ENCODE measurements at regions not wholly inside any gene's neighbourhood (a gene's known extent, or its start where the extent isn't known, plus 50 kb on each side); places are given as distances from the start of the nearest gene placed in this dataset.

- DNase-seq (ENCODE audit: low read depth, low spot score): no peak
These were observed 209.2 kb downstream of the CTTN start for GRCh38 chr11:70607561-70607960.

- DNase-seq (ENCODE audit: low read depth, low spot score): no peak
These were observed 210.5 kb downstream of the CTTN start for GRCh38 chr11:70608568-70609470.

GRCh38 chr11:70610566-70611565 lies 212.5 kb downstream of the CTTN start:
- no peak for DNase-seq (ENCODE audit: low read depth, low spot score)

DNA sequence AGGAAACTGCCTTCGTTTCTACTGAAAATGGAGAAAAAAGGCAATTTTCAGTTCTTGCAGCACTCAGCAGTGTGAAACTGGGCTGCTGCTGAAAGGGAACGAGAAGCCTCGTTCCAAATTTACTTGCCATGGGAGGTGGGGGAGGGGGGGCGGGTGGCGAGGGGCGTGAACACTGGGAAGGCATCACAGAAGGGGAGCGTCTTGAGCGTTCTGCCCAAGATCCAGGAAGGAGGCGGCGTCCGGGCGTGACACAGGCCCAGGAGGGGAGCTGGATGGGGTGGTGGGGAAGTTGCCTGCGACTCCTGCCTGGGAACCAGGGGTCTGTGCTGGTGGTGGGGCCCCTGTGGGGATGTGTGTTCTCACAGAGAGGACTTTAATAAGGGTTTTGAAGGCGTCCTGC lies 213.5 kb downstream of the CTTN start:
- no peak for DNase-seq (ENCODE audit: low read depth, low spot score)

DNA sequence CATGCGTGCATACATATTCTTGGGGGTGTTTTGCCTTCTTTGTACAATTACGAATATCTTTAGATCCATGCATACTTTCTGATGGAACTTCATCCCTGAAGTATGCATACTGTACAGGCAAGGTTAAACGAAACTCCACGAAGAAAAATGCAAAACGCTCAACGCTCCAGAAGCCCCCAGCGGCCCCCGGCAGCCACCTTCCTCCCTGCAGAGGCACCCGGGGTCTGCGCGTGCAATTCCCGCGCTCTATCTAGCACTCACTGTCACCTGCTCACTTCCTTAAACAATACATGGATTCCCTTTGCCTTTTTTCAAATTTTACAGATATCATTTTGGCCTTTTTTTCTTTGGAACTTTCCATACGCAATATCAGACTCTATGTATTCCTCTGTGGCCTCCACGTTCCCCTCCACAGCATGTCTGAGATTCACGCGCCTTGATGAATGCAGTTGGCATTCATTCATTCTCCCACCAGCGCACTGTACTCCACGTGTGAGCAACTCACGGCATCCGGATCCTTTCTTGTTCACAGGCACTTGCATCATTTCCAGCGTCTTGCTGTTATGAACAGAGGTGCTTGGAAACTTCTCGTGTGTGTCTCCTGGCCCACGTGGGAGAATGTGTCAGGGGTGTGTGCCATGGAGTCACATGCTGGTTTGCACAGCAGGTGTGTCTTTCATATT lies 214.3 kb downstream of the CTTN start:
- DNase-seq (ENCODE audit: low read depth, low spot score): no peak

GRCh38 chr11:70614034-70614681 lies 215.8 kb downstream of the CTTN start:
- DNase-seq (ENCODE audit: low read depth, low spot score): no peak

DNA sequence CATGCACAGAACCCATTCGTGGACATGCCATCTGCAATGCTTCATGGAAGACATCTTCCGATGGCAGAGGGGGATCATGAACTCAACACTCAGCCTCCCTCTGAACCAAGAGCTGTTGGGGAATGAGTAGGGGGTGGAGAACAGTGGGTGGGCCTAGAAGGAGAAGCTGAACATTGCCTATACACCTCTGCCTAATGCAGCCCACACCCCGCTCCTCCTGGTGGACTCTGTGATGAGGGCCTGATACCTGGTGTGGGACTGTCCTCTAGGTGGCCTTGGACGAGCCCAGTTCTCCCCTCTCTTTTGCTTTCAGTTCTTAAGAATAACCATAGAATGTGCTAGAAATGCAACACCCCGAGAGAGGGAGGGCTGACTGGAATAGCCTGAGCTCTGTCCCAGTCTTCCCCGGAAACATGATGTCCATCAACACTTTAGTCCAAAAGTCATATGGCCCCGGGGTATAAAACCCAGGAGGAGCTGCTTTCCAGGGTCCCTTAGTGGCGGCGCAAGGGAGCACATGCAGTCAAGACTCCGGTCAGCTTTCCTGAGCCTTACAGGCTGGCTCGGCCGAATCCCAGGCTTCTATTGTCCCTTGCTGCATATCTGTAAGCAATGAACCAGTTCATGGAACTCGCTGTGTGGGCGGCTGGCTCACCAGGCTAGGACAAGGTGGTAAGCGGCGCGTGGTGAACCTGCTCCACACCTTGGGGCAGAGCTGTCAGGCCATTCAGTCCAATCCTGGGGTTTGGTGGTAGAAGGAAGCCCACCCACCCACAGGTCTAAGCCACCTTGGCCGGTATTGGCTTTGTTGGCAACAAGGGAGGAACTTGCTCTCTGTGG lies 216.9 kb downstream of the CTTN start:
- DNase-seq (ENCODE audit: low read depth, low spot score): no peak

- DNase-seq (ENCODE audit: low read depth, low spot score): no peak
These were observed 218.0 kb downstream of the CTTN start for GRCh38 chr11:70616317-70616716.

DNA sequence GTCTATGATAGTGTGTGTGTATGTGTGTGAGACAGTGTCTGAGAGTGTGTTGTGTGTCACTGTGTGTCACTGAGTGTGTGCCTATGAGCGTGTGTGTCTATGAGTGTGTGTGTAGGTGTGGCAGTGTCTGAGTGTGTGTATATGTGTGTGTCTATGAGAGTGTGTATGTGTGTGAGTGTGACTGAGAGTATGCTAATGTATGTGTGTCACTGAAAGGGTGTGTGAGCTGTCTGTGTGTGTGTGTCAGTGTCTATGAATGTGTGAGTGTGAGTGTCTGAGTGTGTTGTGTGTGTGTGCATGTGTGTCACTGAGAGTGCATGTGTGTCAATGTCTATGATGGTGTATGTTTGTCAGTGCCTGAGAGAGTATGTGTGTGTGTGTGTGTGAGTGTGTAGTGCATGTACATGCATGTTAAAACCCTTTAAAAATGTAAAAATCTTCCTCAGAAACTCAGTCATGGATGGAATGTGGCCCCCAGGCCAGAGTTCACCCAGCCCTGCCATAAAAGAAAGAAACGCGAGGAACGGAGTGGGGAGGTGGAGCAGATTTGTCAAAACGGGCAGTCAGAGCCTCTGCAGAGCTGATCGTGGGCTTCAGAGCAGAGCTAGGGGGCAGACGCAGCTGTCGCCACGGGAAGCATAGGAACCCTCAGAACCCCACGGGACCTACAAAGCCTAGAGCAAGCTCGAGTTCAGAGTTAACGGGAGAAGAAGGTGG lies 218.8 kb downstream of the CTTN start:
- no peak for DNase-seq (ENCODE audit: low read depth, low spot score)

GRCh38 chr11:70618431-70619101 lies 220.2 kb downstream of the CTTN start:
- no peak for DNase-seq (ENCODE audit: low read depth, low spot score)

DNA sequence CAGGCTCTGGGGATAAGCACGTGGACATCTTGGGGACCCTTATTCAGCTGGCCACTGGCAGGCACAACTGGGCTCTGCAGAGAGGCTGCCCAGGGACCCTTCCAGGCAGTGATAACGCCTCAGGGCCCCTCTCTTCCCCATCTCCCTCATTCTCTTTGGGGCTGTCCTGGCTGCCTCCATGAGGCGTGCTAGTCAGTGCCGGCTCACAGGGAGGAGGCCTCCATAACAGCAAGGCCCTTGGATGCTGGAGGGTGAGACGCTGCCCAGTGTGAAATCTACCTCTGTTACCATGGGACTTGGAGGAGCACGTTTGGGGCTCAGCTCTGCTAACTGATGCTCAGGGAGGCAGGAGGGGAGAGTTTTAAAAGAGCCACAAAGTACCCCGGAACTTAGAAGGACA lies 221.3 kb downstream of the CTTN start:
- DNase-seq (ENCODE audit: low read depth, low spot score): no peak

DNA sequence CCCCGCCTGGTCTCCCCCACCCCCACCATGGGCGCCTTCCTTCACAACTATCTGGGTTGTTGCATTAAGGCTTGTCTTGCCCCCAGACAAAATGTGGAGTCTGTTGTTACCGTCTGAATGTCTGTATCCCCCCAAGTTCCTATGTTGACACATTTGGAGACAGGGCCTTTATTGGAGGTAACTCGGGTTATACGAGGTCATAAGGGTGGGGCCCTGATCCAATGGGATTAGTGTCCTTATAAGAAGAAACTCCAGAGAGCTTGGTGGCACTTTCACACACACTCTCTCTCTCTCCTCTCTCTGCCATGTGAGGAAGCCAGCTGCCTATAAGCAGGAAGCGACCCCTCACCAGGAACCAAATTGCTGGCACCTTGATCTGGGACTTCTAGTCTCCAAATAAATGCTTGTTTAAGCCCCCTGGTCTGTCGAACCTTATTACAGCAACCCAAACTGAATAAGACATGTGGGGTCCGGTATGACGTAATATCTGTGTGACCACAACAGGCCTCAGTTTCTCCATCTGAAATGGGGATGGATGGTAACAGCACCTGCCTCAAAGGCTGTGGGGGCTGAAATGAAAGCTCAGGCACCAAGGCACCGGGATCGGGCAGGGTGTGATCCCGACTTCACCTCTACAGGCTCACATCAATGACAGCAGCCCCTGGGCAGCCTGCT lies 222.3 kb downstream of the CTTN start:
- no peak for DNase-seq (ENCODE audit: low read depth, low spot score)

DNA sequence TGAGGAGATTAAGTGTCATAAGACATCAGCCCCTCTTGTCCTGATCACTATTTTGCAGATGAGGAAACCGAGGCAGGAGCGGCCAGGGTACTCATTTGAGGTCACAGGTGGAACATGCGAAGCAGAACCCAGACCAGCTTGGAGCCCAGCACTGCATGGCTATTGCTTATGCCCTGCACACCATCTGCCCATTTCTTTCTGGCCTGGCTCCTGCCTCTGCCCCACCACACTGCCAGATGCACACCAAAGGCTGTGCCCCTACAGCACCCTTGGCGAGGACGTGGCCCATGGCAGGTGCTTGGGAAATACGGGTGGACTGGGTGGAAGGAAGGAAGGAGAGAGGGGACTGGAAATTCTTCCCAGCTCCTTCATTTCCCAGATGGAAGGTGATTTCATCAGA lies 222.9 kb downstream of the CTTN start:
- DNase-seq (ENCODE audit: low read depth, low spot score): no peak

GRCh38 chr11:70622091-70622490 lies 223.8 kb downstream of the CTTN start:
- DNase-seq (ENCODE audit: low read depth, low spot score): no peak

DNA sequence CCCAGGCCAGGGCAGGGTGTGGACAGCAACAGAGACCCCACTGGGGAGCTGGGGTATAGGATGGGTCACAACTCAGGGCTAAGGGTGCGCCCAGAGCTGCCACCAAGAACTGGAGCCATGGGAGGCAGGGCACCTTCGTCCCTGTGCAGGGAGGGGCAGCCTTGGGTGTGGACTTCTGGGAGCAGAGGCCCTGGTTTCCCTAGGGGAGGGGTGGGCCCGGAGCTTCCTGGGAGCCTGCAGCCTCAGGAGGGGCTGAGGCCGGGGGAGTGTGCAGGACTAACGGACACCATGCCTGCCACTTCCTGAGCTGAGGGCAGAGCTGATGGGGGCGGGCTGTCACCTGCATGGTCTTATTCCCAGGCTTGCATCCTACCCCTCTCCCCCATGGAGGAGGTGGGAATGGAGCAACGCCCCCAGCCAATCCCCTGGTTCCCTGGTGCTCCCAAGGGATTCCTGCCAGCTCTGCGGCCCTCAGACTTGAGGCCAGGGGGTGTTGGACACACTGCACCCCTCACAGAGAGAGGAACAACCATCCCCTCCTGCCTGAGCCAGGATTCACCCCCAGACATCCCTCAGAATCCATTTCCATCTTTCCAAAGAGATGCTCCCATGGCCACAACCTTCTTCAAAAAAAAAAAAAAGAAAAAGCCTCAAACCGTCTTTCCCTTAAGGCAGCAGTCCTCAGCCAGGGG lies 225.7 kb downstream of the CTTN start:
- no peak for DNase-seq (ENCODE audit: low read depth, low spot score)

GRCh38 chr11:70624598-70624993 lies 226.3 kb downstream of the CTTN start:
- no peak for DNase-seq (ENCODE audit: low read depth, low spot score)

- no peak for DNase-seq (ENCODE audit: low read depth, low spot score)
These were observed 226.7 kb downstream of the CTTN start for GRCh38 chr11:70625051-70625450.
